GM21529 (cell line): ENCODE measurements at regions not wholly inside any gene's neighbourhood (a gene's known extent, or its start where the extent isn't known, plus 50 kb on each side); places are given as distances from the start of the nearest gene placed in this dataset.
"Not testable (repeated sequence)": the region's sequence is repeated elsewhere in the genome, so short reads cannot be mapped to it uniquely, and the experiment has no call there.

Experiments used
- ATAC-seq: cut with Tn5 transposase; IDR thresholded peaks from one replicate; pipeline ENCODE4 v1.9.1; 2021; ENCODE audit not compliant: unreplicated experiment

GRCh38 chr4:52507774-52508173 lies 151.3 kb downstream of the USP46 start:
- no peak for ATAC-seq

GRCh38 chr4:52510939-52511565 lies 148.0 kb downstream of the USP46 start:
- ATAC-seq: no peak

GRCh38 chr4:52511825-52512224 lies 147.3 kb downstream of the USP46 start:
- ATAC-seq: no peak

GRCh38 chr4:52512291-52512690 lies 146.8 kb downstream of the USP46 start:
- ATAC-seq: no peak

GRCh38 chr4:52522093-52522492 lies 137.0 kb downstream of the USP46 start:
- not testable (repeated sequence) for ATAC-seq

- no peak for ATAC-seq
Measured at GRCh38 chr4:52529983-52530382, 129.1 kb downstream of the USP46 start.

GRCh38 chr4:52535793-52536192 lies 123.3 kb downstream of the USP46 start:
- no peak for ATAC-seq
